ENCODE measurements at regions not wholly inside any gene's neighbourhood (a gene's known extent, or its start where the extent isn't known, plus 50 kb on each side); places are given as distances from the start of the nearest gene placed in this dataset.

- Histone ChIP-seq H3K79me2 (ENCODE audit: insufficient read depth, low read depth, low read length) (no peaks in the 10 kb centered on the region), H3K4me2 (ENCODE audit: low read length) (no peak overlapping the region), H3K27ac (ENCODE audit: low read depth, low read length, poor library complexity, severe bottlenecking) (no peak overlapping the region), H3K36me3 (ENCODE audit: insufficient read depth, low read length) (no peaks in the 10 kb centered on the region), H2AFZ (ENCODE audit: low read length) (no peak overlapping the region), H3K9me3 (ENCODE audit: low read length) (no peaks in the 10 kb centered on the region), H4K20me1 (ENCODE audit: insufficient read depth, low read length) (no peaks in the 10 kb centered on the region), H3K4me3 (ENCODE audit: low read depth, low read length, poor library complexity, severe bottlenecking) (no peak overlapping the region), H3K9me2 (ENCODE audit: insufficient read depth, low read length) (no peaks in the 10 kb centered on the region; the same call in 1 of the 2 replicates), H3K4me1 (ENCODE audit: insufficient read depth, low read length, poor library complexity, severe bottlenecking) (no peaks in the 10 kb centered on the region)
- no peak for TF ChIP-seq CTCF (conservative IDR thresholded peaks at IDR 0.05; ENCODE audit: low read length)
- no peak for TF ChIP-seq EZH2phosphoT487 (IDR thresholded peaks at IDR 0.05; ENCODE audit: borderline replicate concordance, low read depth, low read length)
- intact Hi-C loops (cut with micrococcal nuclease; ENCODE audit: unreplicated experiment), result no loop called here
- no peak for DNase-seq (ENCODE audit: low spot score)
- POLR2A ChIA-PET, result interaction anchor here (1.1 kb wide), 1 partner anchor 8 kb away, joined by 3 read pairs; no protein-coding TSS in a partner anchor
- CTCF ChIA-PET (ENCODE audit: unreplicated experiment), result no interaction called here
- no TSS peak for BruUV-seq (replicated peaks)
These were observed 249.0 kb downstream of the TMEM167A start for GRCh38 chr5:82828211-82828610.

- Histone ChIP-seq H3K4me2 (ENCODE audit: low read length) (no peak overlapping the region), H4K20me1 (ENCODE audit: insufficient read depth, low read length) (no peaks in the 10 kb centered on the region), H3K27ac (ENCODE audit: low read depth, low read length, poor library complexity, severe bottlenecking) (no peak overlapping the region), H2AFZ (ENCODE audit: low read length) (no peak overlapping the region), H3K9me3 (ENCODE audit: low read length) (no peaks in the 10 kb centered on the region), H3K9me2 (ENCODE audit: insufficient read depth, low read length) (no peaks in the 10 kb centered on the region; the same call in 1 of the 2 replicates), H3K4me1 (ENCODE audit: insufficient read depth, low read length, poor library complexity, severe bottlenecking) (no peaks in the 10 kb centered on the region), H3K4me3 (ENCODE audit: low read depth, low read length, poor library complexity, severe bottlenecking) (no peak overlapping the region), H3K36me3 (ENCODE audit: insufficient read depth, low read length) (no peaks in the 10 kb centered on the region), H3K79me2 (ENCODE audit: insufficient read depth, low read depth, low read length) (no peaks in the 10 kb centered on the region)
- TF ChIP-seq EZH2phosphoT487 (IDR thresholded peaks at IDR 0.05; ENCODE audit: borderline replicate concordance, low read depth, low read length) (no peak), CTCF (conservative IDR thresholded peaks at IDR 0.05; ENCODE audit: low read length) (no peak)
- no peak for DNase-seq (ENCODE audit: low spot score)
- POLR2A ChIA-PET, result no interaction called here
- intact Hi-C loops (cut with micrococcal nuclease; ENCODE audit: unreplicated experiment), result no loop called here
- BruUV-seq (replicated peaks), result no TSS peak
- CTCF ChIA-PET (ENCODE audit: unreplicated experiment), result no interaction called here
These were observed 249.5 kb downstream of the TMEM167A start for GRCh38 chr5:82827651-82828050.

- no peak overlapping the region for H3K4me2 ChIP-seq (ENCODE audit: low read length)
- TF ChIP-seq CTCF (conservative IDR thresholded peaks at IDR 0.05; ENCODE audit: low read length) (no peak), EZH2phosphoT487 (IDR thresholded peaks at IDR 0.05; ENCODE audit: borderline replicate concordance, low read depth, low read length) (no peak)
- H4K20me1 ChIP-seq (ENCODE audit: insufficient read depth, low read length), result no peaks in the 10 kb centered on the region
- no peak overlapping the region for H2AFZ ChIP-seq (ENCODE audit: low read length)
- no peak for DNase-seq (ENCODE audit: low spot score)
- H3K79me2 ChIP-seq (ENCODE audit: insufficient read depth, low read depth, low read length), result no peaks in the 10 kb centered on the region
- H3K4me3 ChIP-seq (ENCODE audit: low read depth, low read length, poor library complexity, severe bottlenecking), result no peak overlapping the region
- intact Hi-C loops (cut with micrococcal nuclease; ENCODE audit: unreplicated experiment), result no loop called here
- ChIA-PET POLR2A (no interaction called here), CTCF (ENCODE audit: unreplicated experiment) (no interaction called here)
- H3K4me1 ChIP-seq (ENCODE audit: insufficient read depth, low read length, poor library complexity, severe bottlenecking), result no peaks in the 10 kb centered on the region
- BruUV-seq (replicated peaks), result no TSS peak
- H3K27ac ChIP-seq (ENCODE audit: low read depth, low read length, poor library complexity, severe bottlenecking), result no peak overlapping the region
- no peaks in the 10 kb centered on the region for H3K9me2 ChIP-seq (ENCODE audit: insufficient read depth, low read length)
- no peaks in the 10 kb centered on the region for H3K36me3 ChIP-seq (ENCODE audit: insufficient read depth, low read length)
- H3K9me3 ChIP-seq (ENCODE audit: low read length), result no peaks in the 10 kb centered on the region
These were observed 254.6 kb downstream of the TMEM167A start for GRCh38 chr5:82822634-82822927.
